ENCODE measurements at regions not wholly inside any gene's neighbourhood (a gene's known extent, or its start where the extent isn't known, plus 50 kb on each side); places are given as distances from the start of the nearest gene placed in this dataset.

DNA sequence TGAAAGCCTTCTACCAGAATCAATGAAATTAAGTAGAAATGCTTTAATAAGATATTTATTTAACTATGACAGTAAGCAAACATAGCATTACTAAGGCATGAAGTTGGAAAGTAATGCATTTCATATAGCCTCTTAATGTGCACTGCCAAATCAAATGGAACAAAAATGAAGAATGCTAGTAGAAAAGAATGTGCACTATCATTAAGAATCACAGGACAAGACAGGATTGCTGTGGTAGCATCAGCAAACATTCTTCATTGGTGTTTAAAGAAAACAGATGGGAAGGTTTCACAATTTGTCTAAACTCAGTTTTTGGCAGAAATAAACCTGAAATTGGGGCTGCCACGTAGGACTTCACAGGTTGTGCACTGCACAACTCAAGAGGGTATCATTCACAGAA lies 168.9 kb downstream of the CNTN3 start:
- Histone ChIP-seq H3K4me2 (ENCODE audit: low read length) (no peak overlapping the region), H3K9me2 (ENCODE audit: insufficient read depth, low read length) (no peaks in the 10 kb centered on the region), H3K9ac (ENCODE audit: low read length) (no peak overlapping the region), H4K20me1 (ENCODE audit: insufficient read depth) (no peaks in the 10 kb centered on the region), H3K27ac (ENCODE audit: low read length) (no peak overlapping the region), H3F3A (ENCODE audit: insufficient read depth, low read length, poor library complexity, severe bottlenecking) (no peaks in the 10 kb centered on the region), H3K4me3 (ENCODE audit: low read length) (no peak overlapping the region), H2AFZ (ENCODE audit: low read depth, low read length) (no peak overlapping the region), H3K36me3 (ENCODE audit: insufficient read depth, low read length) (no peaks in the 10 kb centered on the region), H3K27me3 (ENCODE audit: insufficient read depth, low read depth, low read length) (no peaks in the 10 kb centered on the region), H3K79me2 (replicated peaks; ENCODE audit: insufficient read depth, low read length) (no peaks in the 10 kb centered on the region), H3K9me3 (ENCODE audit: low read length) (no peaks in the 10 kb centered on the region)
- TF ChIP-seq EZH2 (IDR thresholded peaks at IDR 0.05; ENCODE audit: borderline replicate concordance, insufficient read depth, low read length, poor library complexity, severe bottlenecking) (no peak), MXI1 (conservative IDR thresholded peaks at IDR 0.05; ENCODE audit: poor library complexity, severe bottlenecking) (no peak), POLR2AphosphoS5 (IDR thresholded peaks at IDR 0.05) (no peak), SMC3 (conservative IDR thresholded peaks at IDR 0.05; ENCODE audit: poor library complexity) (no peak), TAF1 (IDR thresholded peaks at IDR 0.05; ENCODE audit: low read depth) (no peak), CTCF (IDR thresholded peaks at IDR 0.05; ENCODE audit: poor library complexity, severe bottlenecking) (no peak), RAD21 (conservative IDR thresholded peaks at IDR 0.05) (no peak), EP300 (conservative IDR thresholded peaks at IDR 0.05; ENCODE audit: poor library complexity, severe bottlenecking) (no peak), REST (IDR thresholded peaks at IDR 0.05; ENCODE audit: borderline replicate concordance) (no peak)

GRCh38 chr3:74443102-74443501 lies 171.4 kb downstream of the CNTN3 start:
- Histone ChIP-seq H4K20me1 (ENCODE audit: insufficient read depth) (no peaks in the 10 kb centered on the region), H3K9me3 (ENCODE audit: low read length) (no peaks in the 10 kb centered on the region), H3K9ac (ENCODE audit: low read length) (no peak overlapping the region), H3K27me3 (ENCODE audit: insufficient read depth, low read depth, low read length) (no peaks in the 10 kb centered on the region), H3K9me2 (ENCODE audit: insufficient read depth, low read length) (no peaks in the 10 kb centered on the region), H3K36me3 (ENCODE audit: insufficient read depth, low read length) (no peaks in the 10 kb centered on the region), H2AFZ (ENCODE audit: low read depth, low read length) (no peak overlapping the region), H3K79me2 (replicated peaks; ENCODE audit: insufficient read depth, low read length) (no peaks in the 10 kb centered on the region), H3F3A (ENCODE audit: insufficient read depth, low read length, poor library complexity, severe bottlenecking) (no peaks in the 10 kb centered on the region), H3K4me3 (ENCODE audit: low read length) (no peak overlapping the region), H3K27ac (ENCODE audit: low read length) (no peak overlapping the region), H3K4me2 (ENCODE audit: low read length) (no peak overlapping the region)
- TF ChIP-seq POLR2AphosphoS5 (IDR thresholded peaks at IDR 0.05) (no peak), EP300 (conservative IDR thresholded peaks at IDR 0.05; ENCODE audit: poor library complexity, severe bottlenecking) (no peak), TAF1 (IDR thresholded peaks at IDR 0.05; ENCODE audit: low read depth) (no peak), EZH2 (IDR thresholded peaks at IDR 0.05; ENCODE audit: borderline replicate concordance, insufficient read depth, low read length, poor library complexity, severe bottlenecking) (no peak), REST (IDR thresholded peaks at IDR 0.05; ENCODE audit: borderline replicate concordance) (no peak), MXI1 (conservative IDR thresholded peaks at IDR 0.05; ENCODE audit: poor library complexity, severe bottlenecking) (no peak), SMC3 (conservative IDR thresholded peaks at IDR 0.05; ENCODE audit: poor library complexity) (no peak), CTCF (IDR thresholded peaks at IDR 0.05; ENCODE audit: poor library complexity, severe bottlenecking) (no peak), RAD21 (conservative IDR thresholded peaks at IDR 0.05) (no peak)
